ENCODE measurements at regions not wholly inside any gene's neighbourhood (a gene's known extent, or its start where the extent isn't known, plus 50 kb on each side); places are given as distances from the start of the nearest gene placed in this dataset.

DNA sequence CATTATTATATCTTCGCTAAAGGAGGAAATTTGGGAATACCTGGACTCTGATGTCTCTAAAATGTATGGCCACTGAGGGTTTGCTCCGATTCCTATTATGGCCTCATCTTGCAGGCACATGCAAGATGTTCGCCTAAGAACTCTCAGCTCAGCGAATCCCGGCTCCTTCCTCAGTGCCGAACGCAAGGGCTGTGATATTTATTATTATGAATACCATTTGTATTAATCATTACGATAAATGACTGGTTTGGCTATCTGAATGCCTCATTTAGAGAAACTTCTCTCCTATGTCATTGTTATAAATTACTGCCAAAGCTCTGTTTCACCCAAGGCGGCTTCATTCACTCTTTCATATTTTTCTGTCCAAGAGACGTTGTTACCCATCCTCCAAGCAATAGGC is 369.7 kb upstream of the TSHZ3 start:
- no peak for DNase-seq

DNA sequence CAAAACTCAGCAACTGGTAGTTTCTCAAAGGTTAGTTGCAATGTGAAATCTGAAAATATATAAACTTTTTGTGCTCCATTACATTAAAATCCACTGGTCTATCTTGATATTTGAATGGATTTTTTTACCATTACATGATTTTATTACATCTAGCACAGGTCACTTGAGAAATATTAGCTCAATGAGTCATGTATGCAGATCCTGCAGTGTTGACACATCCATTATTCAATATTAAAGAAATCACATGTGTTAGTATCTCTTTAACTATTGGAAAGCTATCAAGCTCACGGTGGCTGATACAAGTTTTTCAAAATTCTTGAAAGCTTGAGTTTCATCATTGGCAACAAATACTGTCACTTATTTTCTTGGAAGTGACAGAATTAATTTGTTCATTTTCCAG is 373.9 kb upstream of the TSHZ3 start:
- DNase-seq = no peak

DNA sequence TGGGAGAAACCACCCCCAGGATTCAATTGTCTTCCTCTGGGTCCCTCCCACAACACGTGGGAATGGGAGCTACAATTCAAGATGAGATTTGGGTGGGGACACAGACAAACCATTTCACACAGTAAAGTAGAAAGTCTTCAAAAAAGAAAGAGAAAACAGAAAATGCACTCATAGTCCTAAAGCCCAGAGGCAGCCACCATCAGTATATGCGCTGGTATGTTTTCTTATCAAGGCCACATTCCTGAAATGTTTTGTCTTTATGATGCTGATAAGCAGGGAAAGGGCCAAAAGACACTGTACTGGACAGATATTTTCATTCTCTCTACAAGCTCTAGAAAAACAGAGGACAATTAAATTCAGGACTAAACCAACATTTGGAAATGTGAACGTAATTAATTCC is 375.8 kb upstream of the TSHZ3 start:
- DNase-seq = no peak

- DNase-seq = no peak
These were observed 378.3 kb upstream of the TSHZ3 start for GRCh38 chr19:31727536-31727935.

- no peak for DNase-seq
These were observed 381.0 kb upstream of the TSHZ3 start for GRCh38 chr19:31730270-31730669.

DNA sequence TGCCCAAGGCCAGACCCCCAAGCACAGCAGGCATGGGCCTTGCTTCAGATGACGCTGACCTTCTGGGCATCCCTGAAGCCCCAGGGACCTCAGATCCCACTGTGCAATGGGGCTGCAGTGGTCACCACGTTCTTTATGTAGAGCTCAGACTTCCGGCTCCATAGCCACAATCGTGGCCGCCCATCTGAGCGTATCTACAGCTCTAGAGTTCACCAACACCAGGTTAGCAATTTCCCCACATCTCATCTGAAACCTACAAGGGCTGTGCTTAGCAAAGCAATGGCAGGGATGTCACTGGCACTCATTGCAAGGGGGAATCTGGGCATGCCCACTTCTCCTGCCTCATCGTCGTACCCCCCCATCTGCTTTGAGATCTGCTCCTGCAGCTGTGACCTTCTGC is 384.4 kb upstream of the TSHZ3 start:
- DNase-seq = no peak

- DNase-seq = no peak
These were observed 393.0 kb upstream of the TSHZ3 start for GRCh38 chr19:31742249-31742648.

GRCh38 chr19:31745731-31746130 is 396.5 kb upstream of the TSHZ3 start:
- no peak for DNase-seq

- DNase-seq = no peak
These were observed 400.0 kb upstream of the TSHZ3 start for GRCh38 chr19:31749231-31749630.

GRCh38 chr19:31759359-31759758 is 410.1 kb upstream of the TSHZ3 start:
- DNase-seq = no peak

GRCh38 chr19:31761281-31761913 is 412.2 kb upstream of the TSHZ3 start:
- DNase-seq = no peak

DNA sequence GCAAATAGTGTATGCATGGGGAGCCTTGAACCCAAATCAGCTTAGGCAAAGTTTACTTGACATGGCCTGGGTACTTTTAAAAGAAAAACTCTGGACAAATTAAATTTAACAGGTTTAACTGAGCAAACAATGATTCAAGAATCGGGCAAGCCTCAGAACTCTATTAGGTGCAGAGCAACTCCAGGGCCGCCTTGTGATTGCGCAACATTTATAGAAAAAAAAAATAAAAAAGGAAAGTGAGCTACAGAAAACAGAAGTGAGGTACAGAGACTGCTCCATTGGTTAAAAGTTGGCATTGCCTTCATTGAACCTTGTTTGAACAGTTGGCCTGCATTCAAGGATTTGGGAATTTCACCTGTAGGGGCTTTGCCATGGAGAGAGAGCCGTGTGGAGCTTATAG is 421.0 kb upstream of the TSHZ3 start:
- DNase-seq = no peak

GRCh38 chr19:31772915-31773314 is 423.7 kb upstream of the TSHZ3 start:
- no peak for DNase-seq

GRCh38 chr19:31781542-31781941 is 432.3 kb upstream of the TSHZ3 start:
- DNase-seq = no peak

- no peak for DNase-seq
These were observed 434.4 kb upstream of the TSHZ3 start for GRCh38 chr19:31783592-31783991.

DNA sequence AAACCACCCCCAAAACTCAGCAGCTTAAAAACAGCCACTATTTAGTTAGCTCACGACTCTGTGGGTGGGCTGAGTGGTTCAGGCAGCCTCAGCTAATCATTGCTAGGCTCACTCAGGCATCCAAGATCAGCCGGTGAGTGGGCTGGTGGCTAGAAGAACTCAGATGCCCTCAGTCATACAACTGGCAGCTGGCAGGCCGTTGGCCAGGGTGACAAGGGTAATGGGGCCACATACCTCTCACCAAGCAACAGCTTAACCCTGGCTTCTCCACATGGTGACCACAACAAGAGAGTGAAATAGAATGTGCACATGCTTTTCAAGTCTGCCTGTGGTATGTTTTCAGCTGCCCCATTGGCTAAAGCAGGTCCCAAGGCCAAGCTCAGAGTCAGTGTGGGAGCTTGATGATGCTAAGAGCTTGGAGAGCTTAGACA is 435.4 kb upstream of the TSHZ3 start:
- no peak for DNase-seq

GRCh38 chr19:31801611-31802010 is 452.4 kb upstream of the TSHZ3 start:
- no peak for DNase-seq

DNA sequence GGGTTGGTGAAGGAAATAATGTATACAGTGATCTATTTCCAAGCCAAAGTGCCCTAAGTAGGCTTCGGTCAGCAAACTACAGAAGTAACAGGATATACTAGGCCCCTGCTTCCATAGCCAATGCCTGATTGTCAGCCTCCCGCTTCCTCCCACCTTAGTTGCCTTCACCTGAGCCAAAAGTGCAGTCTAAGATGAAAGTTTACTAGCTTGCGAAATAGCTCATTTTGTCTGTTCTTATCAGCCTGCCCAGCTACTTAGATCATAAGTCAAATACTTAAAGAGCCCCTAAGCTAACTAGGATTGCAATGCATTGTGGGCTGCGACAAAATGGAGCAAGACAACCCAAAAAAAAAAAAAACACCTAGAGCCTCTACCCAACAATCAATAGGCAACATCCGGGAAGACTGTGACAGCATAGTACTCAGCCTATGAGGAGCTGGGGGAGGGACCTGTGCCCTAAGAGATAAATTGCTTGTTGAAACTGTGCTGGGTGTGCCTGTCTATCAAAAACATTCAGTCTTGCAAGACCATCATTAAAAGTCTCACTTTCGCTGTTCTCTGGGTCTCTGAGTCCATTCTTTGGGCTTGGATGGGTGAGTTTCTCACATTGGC is 454.7 kb upstream of the TSHZ3 start:
- DNase-seq = no peak

DNA sequence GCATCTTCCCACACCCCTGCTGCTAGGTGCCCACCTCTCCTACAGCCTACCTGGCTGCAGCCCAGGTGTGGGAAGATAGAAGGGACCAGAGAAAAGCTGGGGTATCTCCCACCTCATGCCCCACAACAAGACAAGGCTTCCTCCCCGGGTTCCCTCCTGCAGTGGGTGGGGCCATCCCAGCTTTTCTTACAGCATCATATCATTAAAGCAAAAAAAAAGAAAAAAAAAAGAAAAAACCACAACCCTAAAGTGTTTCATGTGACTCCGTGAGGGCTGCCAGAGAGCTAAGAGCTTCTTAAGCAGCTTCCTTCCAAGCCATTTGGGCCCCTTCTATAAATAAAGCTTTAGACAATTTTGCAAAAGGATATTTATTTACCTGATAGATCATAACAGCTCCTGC is 455.4 kb upstream of the TSHZ3 start:
- DNase-seq = no peak

- DNase-seq = no peak
These were observed 461.4 kb upstream of the TSHZ3 start for GRCh38 chr19:31810536-31811109.

DNA sequence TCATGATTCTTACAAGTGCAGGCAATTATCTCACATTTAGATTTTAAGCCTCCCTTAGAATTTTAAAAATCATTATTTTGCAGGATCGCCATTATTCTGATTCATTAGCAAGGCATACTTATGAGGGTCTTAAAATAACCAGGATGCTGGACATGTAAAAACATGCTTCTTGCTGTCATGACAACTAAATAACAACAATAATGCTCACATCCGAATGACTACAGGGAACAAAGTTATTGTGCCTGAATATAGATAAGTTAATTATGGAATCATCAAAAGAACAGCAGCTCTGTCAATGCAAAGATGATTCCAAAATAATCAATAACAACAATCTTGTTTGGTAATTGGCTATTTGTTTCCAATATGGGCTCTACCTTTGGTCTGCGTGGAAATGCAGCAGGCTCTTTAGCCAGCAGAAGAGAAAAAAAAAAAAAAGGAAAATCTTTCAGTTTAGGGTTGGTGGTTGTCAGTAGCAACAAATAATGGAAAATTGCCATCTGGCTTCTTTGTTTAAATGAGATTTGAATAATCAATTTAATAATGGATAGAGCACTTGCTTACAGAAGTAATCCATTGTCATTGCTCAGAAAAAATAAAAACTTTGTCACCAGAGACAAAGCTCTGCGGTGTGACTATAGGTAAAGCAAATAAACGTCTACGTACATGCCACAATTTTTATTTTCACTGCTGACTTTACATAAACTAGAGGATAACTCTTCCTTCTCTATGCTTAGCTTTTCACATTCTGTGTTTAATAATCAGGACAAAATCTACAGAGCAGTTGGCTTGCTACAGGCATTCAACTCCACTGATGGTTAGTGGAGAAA is 468.9 kb upstream of the TSHZ3 start:
- DNase-seq = no peak

- DNase-seq = no peak
These were observed 469.5 kb upstream of the TSHZ3 start for GRCh38 chr19:31818798-31819105.

GRCh38 chr19:31819837-31820236 is 470.6 kb upstream of the TSHZ3 start:
- DNase-seq = no peak

DNA sequence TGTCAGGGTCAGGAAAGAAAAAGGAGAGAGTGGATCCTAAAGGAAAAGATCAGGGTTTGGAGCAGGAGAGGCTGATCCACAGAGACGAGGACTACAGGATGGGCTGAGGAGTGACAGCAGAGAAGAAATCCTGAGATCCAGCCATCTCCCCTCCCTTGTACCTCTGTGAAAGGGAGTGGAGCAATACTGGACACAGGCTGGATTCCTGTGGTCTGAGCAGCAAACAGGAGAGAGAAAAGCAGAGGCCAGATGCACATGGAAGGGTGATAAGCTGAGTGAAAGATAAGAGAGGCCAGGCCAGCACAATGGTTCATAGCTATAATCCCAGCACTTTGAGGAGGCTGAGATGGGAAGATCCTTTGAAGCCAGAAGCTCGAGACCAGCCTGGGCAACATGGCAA is 472.1 kb upstream of the TSHZ3 start:
- DNase-seq = no peak

All from activated CD4-positive, alpha-beta T cell treated with anti-CD3 and anti-CD28 coated beads, Interleukin-2, amount 50 U/mL, for 48 hours (primary cell).